Osteocyte (in vitro differentiated cells): ENCODE measurements at regions not wholly inside any gene's neighbourhood (a gene's known extent, or its start where the extent isn't known, plus 50 kb on each side); places are given as distances from the start of the nearest gene placed in this dataset.
"Not testable (repeated sequence)": the region's sequence is repeated elsewhere in the genome, so short reads cannot be mapped to it uniquely, and the experiment has no call there.

Experiments
- DNase-seq: peaks from one replicate; pipeline ENCODE4 v3.0.0; 2021; ENCODE audit warnings: mixed read lengths; ENCODE audit not compliant: unreplicated experiment; ENCODE audit errors: extremely low spot score
- H3K27ac Mint-ChIP-seq: one replicate; pipeline ENCODE4 v1.8.0; 2021; ENCODE audit warnings: mild to moderate bottlenecking, mixed read lengths; ENCODE audit not compliant: unreplicated experiment
- H3K27me3 Mint-ChIP-seq: one replicate; pipeline ENCODE4 v1.8.0; 2021; ENCODE audit warnings: mixed read lengths; ENCODE audit not compliant: unreplicated experiment
- H3K36me3 Mint-ChIP-seq: one replicate; pipeline ENCODE4 v1.8.0; 2021; ENCODE audit warnings: mixed read lengths; ENCODE audit not compliant: unreplicated experiment
- H3K4me1 Mint-ChIP-seq: one replicate; pipeline ENCODE4 v1.8.0; 2021; ENCODE audit warnings: mixed read lengths; ENCODE audit not compliant: unreplicated experiment
- H3K4me3 Mint-ChIP-seq: one replicate; pipeline ENCODE4 v1.8.0; 2021; ENCODE audit warnings: mild to moderate bottlenecking, moderate library complexity, mixed read lengths; ENCODE audit not compliant: unreplicated experiment
- H3K9me3 Mint-ChIP-seq: one replicate; pipeline ENCODE4 v1.8.0; 2021; ENCODE audit warnings: mixed read lengths; ENCODE audit not compliant: unreplicated experiment
- TF ChIP-seq, protein P1 (sequence below): fragments of 200-600 bp; sonication (generic); IDR thresholded peaks from 2 replicates; pipeline ENCODE4 v1.5.0; 2021; ENCODE audit warnings: antibody characterized with exemption, mild to moderate bottlenecking, moderate library complexity

DNA sequence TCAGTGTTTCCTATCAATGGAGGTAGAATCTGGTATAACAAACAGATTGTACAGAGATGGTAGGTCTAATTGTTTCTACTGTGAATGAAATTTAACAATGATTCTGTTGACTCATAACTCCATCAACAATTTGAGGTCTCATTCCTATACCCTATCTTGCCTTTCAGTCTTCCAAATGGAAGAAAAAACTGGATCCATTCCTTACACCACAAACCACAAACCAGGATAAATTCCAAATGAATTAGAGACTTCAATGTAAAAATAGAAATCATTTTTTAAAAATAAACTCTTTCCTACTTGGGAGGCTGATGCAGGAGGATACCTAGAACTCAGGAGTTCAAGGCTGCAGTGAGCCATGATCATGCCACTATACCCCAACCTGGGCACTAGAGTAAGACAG is 114.4 kb upstream of the WDR44 start:
- H3K27me3 Mint-ChIP-seq = no peaks in the 10 kb centered on the region
- TF ChIP-seq, protein P1, sequence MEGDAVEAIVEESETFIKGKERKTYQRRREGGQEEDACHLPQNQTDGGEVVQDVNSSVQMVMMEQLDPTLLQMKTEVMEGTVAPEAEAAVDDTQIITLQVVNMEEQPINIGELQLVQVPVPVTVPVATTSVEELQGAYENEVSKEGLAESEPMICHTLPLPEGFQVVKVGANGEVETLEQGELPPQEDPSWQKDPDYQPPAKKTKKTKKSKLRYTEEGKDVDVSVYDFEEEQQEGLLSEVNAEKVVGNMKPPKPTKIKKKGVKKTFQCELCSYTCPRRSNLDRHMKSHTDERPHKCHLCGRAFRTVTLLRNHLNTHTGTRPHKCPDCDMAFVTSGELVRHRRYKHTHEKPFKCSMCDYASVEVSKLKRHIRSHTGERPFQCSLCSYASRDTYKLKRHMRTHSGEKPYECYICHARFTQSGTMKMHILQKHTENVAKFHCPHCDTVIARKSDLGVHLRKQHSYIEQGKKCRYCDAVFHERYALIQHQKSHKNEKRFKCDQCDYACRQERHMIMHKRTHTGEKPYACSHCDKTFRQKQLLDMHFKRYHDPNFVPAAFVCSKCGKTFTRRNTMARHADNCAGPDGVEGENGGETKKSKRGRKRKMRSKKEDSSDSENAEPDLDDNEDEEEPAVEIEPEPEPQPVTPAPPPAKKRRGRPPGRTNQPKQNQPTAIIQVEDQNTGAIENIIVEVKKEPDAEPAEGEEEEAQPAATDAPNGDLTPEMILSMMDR = no peak
- no peak overlapping the region for H3K4me3 Mint-ChIP-seq
- DNase-seq = no peak
- peaks cover 4% of the 10 kb centered on the region for H3K9me3 Mint-ChIP-seq
- no peaks in the 10 kb centered on the region for H3K4me1 Mint-ChIP-seq
- no peak overlapping the region for H3K27ac Mint-ChIP-seq
- no peaks in the 10 kb centered on the region for H3K36me3 Mint-ChIP-seq

GRCh38 chrX:118239178-118239870 is 106.6 kb upstream of the WDR44 start:
- no peak overlapping the region for H3K4me3 Mint-ChIP-seq
- TF ChIP-seq, protein P1 = no peak
- no peak for DNase-seq
- H3K27ac Mint-ChIP-seq = no peak overlapping the region
- no peaks in the 10 kb centered on the region for H3K27me3 Mint-ChIP-seq
- H3K36me3 Mint-ChIP-seq = no peaks in the 10 kb centered on the region
- H3K9me3 Mint-ChIP-seq = peaks cover 31% of the 10 kb centered on the region
- no peaks in the 10 kb centered on the region for H3K4me1 Mint-ChIP-seq

- Mint-ChIP-seq H3K4me3 (no peak overlapping the region), H3K27ac (no peak overlapping the region), H3K36me3 (no peaks in the 10 kb centered on the region), H3K27me3 (no peaks in the 10 kb centered on the region), H3K9me3 (peaks cover 35% of the 10 kb centered on the region), H3K4me1 (no peaks in the 10 kb centered on the region)
- DNase-seq = no peak
- TF ChIP-seq, protein P1 = no peak
Observed at GRCh38 chrX:118239913-118240698, 105.8 kb upstream of the WDR44 start.

GRCh38 chrX:118246961-118247360 is 98.9 kb upstream of the WDR44 start:
- not testable (repeated sequence) for H3K4me1 Mint-ChIP-seq, DNase-seq, H3K36me3 Mint-ChIP-seq, H3K4me3 Mint-ChIP-seq, H3K27ac Mint-ChIP-seq, H3K27me3 Mint-ChIP-seq
- peaks cover 18% of the 10 kb centered on the region for H3K9me3 Mint-ChIP-seq

- TF ChIP-seq, protein P1 = no peak
- Mint-ChIP-seq H3K9me3 (peaks cover 5% of the 10 kb centered on the region), H3K4me1 (no peaks in the 10 kb centered on the region), H3K36me3 (no peaks in the 10 kb centered on the region), H3K27me3 (no peaks in the 10 kb centered on the region), H3K4me3 (no peak overlapping the region), H3K27ac (no peak overlapping the region)
- no peak for DNase-seq
Observed at GRCh38 chrX:118249146-118249545, 96.8 kb upstream of the WDR44 start.
